Spleen (tissue), 11 donors: ENCODE measurements at regions not wholly inside any gene's neighbourhood (a gene's known extent, or its start where the extent isn't known, plus 50 kb on each side); places are given as distances from the start of the nearest gene placed in this dataset.

Experiments
- DNase-seq: peaks from one replicate; pipeline ENCODE4 v3.0.0-alpha.2; 2020
- H3K27ac ChIP-seq, 8 donors: fragments of 200-600 bp; sonication (generic) in 7 of 8; 1 replicate in 4 of 8; 2 replicates in 4 of 8; pipeline versions ENCODE4 v1.5.0 to v1.8.0; 2016 to 2021; ENCODE audit warnings: inconsistent platforms in 4 of 8, mild to moderate bottlenecking in 4 of 8, moderate library complexity in 1 of 8
- H3K27me3 ChIP-seq, 7 donors: fragments of 200-600 bp; sonication (generic) in 6 of 7; replicated peaks in 1 of 7; 1 replicate in 4 of 7; 2 replicates in 3 of 7; pipeline versions ENCODE4 v1.5.0 to v1.8.0; 2016 to 2021; ENCODE audit warnings: inconsistent platforms in 3 of 7, mild to moderate bottlenecking in 1 of 7
- H3K36me3 ChIP-seq, 6 donors: fragments of 200-600 bp; sonication (generic) in 5 of 6; 1 replicate in 4 of 6; 2 replicates in 2 of 6; pipeline versions ENCODE4 v1.5.0 to v1.8.0; 2016 to 2021; ENCODE audit warnings: inconsistent platforms in 2 of 6
- H3K4me1 ChIP-seq, 6 donors: fragments of 200-600 bp; sonication (generic) in 5 of 6; 1 replicate in 3 of 6; 2 replicates in 3 of 6; pipeline versions ENCODE4 v1.5.0 to v1.8.0; 2016 to 2021; ENCODE audit warnings: inconsistent platforms in 3 of 6
- H3K4me3 ChIP-seq, 8 donors: fragments of 200-600 bp; sonication (generic) in 7 of 8; 1 replicate in 4 of 8; 2 replicates in 4 of 8; pipeline versions ENCODE4 v1.5.0 to v1.8.0; 2016 to 2021; ENCODE audit warnings: inconsistent platforms in 4 of 8, mild to moderate bottlenecking in 4 of 8, moderate library complexity in 2 of 8
- H3K9me3 ChIP-seq, 8 donors: fragments of 200-600 bp; sonication (generic) in 7 of 8; 1 replicate in 4 of 8; 2 replicates in 4 of 8; pipeline versions ENCODE4 v1.5.0 to v1.8.0; 2016 to 2021; ENCODE audit warnings: inconsistent platforms in 4 of 8
- POLR2A ChIP-seq, 3 donors: fragments of 450-650 bp; IDR thresholded peaks; one replicate each; pipeline ENCODE4 v1.5.1; 2017; ENCODE audit warnings: antibody characterized with exemption in 3 of 3, mild to moderate bottlenecking in 1 of 3
- POLR2AphosphoS5 ChIP-seq, 3 donors: sonication (generic); formaldehyde crosslinking; IDR thresholded peaks; one replicate each; pipeline ENCODE4 v1.5.1; 2017; ENCODE audit warnings: antibody characterized with exemption in 3 of 3
- WGBS, 5 donors: extraction: QIAGEN DNeasy Blood & Tissue Kit in 3 of 5; methylation state at CpG; one replicate each; pipeline versions ENCODE4 v1.1.5 to v1.1.7; 2013 to 2018; 5-methylcytosine and 5-hydroxymethylcytosine counted together
- intact Hi-C: fragments of 100-400 bp; cut with DNase I; formaldehyde crosslinking; loops from one replicate; pipeline ENCODE4 v1.15.0; 2023; ENCODE audit warnings: low total_unique reads
- TF ChIP-seq, protein P1 (sequence below), 11 experiments: fragments of 200-600 bp in 7 of 11; fragments of 450-650 bp in 4 of 11; sonication (generic) in 4 of 11; IDR thresholded peaks in 8 of 11; conservative IDR thresholded peaks in 3 of 11; 1 replicate in 7 of 11; 2 replicates in 4 of 11; pipeline versions ENCODE4 v1.4.0 to v1.8.0; 2016 to 2021; ENCODE audit warnings: antibody characterized with exemption in 11 of 11, inconsistent platforms in 4 of 11, mild to moderate bottlenecking in 1 of 11
- donor health status: healthy with polysubstance abuse.
- donor health status: DM: no; HTN: no; CAD: no; lungs with moderate emphysema.
- donor health status: DM: no; HTN: no; CAD: no.
- donor health status: Bipolar disorder and iron deficiency.
- donor health status: healthy.
- donor health status: DM: no; HTN: no; CAD: no.
- donor health status: DM: yes; HTN: yes; CAD: no.

DNA sequence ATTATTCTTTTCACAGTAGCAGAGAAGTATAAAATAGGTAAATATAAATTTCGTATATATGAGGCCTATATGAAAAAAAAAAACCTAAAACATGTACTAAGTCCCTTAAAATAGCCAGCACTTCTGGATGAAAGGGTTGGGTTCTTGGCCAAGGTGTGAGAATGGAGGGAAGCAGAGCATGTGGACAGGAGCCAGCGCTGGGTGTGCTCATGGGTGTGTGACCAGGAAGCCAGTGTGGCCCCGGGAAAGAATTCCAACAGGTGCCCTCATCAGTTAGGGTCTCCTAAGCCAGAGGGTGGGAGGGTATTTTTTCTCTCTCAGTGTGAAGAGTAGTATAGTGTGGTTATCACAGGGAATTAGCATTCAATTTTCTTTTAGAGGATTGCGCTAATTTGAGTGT lies 401.9 kb upstream of the IGFBP3 start:
- no peak for TF ChIP-seq POLR2A (IDR thresholded peaks at IDR 0.05)
- no peaks in the 10 kb centered on the region for H3K27me3 ChIP-seq
- H3K9me3 ChIP-seq, result peaks cover 0 to 6% (median 0%) of the 10 kb centered on the region in 8 donors
- no peak for DNase-seq
- no peaks in the 10 kb centered on the region for H3K36me3 ChIP-seq
- no peaks in the 10 kb centered on the region for H3K4me1 ChIP-seq
- 74 to 96% (median 84%) methylated on average over 4 of the region's 4 CpGs for WGBS, 5 donors
- no peak overlapping the region for H3K4me3 ChIP-seq
- intact Hi-C loops, result no loop called here
- no peak overlapping the region for H3K27ac ChIP-seq

DNA sequence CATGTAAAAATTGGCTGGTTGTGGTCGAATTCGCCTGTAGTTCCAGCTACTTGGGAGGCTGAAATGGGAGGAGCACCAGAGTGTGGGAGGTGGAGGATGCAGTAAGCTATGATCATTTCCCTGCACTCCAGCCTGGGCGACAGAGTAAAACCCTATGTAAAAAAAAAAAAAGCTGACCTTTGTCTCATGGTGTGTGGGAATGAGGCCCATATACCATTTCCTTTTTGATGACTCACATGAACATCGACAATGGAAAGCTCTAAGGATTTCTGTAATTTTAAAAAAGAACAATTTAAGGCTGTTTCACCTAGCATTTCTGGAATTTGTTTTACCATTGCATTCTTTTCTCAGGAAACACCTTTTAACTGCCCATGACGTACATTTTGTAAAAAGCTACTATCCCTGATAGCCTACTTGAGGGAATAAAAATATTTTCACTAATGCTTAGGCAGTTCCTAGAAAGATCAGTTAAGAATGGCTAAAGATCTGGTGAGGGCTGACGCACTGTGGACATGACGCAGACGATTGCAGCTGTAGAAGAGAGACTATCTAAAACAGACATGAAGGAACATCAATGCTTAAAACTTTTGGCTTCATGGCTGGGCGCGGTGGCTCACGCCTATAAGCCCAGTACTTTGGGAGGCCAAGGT lies 400.6 kb upstream of the IGFBP3 start:
- no peak overlapping the region for H3K27ac ChIP-seq
- 78 to 83% (median 80%) methylated on average over 11 of the region's 11 CpGs for WGBS, 5 donors
- no peaks in the 10 kb centered on the region for H3K36me3 ChIP-seq
- H3K27me3 ChIP-seq, result no peaks in the 10 kb centered on the region
- H3K9me3 ChIP-seq, result peaks cover 0 to 6% (median 0%) of the 10 kb centered on the region in 8 donors
- no peak for DNase-seq
- TF ChIP-seq POLR2A (IDR thresholded peaks at IDR 0.05) (no peak), POLR2AphosphoS5 (IDR thresholded peaks at IDR 0.05) (no peak)
- TF ChIP-seq, protein P1, sequence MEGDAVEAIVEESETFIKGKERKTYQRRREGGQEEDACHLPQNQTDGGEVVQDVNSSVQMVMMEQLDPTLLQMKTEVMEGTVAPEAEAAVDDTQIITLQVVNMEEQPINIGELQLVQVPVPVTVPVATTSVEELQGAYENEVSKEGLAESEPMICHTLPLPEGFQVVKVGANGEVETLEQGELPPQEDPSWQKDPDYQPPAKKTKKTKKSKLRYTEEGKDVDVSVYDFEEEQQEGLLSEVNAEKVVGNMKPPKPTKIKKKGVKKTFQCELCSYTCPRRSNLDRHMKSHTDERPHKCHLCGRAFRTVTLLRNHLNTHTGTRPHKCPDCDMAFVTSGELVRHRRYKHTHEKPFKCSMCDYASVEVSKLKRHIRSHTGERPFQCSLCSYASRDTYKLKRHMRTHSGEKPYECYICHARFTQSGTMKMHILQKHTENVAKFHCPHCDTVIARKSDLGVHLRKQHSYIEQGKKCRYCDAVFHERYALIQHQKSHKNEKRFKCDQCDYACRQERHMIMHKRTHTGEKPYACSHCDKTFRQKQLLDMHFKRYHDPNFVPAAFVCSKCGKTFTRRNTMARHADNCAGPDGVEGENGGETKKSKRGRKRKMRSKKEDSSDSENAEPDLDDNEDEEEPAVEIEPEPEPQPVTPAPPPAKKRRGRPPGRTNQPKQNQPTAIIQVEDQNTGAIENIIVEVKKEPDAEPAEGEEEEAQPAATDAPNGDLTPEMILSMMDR (IDR thresholded peaks at IDR 0.05 in 8 of 11, conservative IDR thresholded peaks at IDR 0.05 in 3 of 11), result no peak
- intact Hi-C loops, result no loop called here
- H3K4me3 ChIP-seq, result no peak overlapping the region
- H3K4me1 ChIP-seq, result no peaks in the 10 kb centered on the region

DNA sequence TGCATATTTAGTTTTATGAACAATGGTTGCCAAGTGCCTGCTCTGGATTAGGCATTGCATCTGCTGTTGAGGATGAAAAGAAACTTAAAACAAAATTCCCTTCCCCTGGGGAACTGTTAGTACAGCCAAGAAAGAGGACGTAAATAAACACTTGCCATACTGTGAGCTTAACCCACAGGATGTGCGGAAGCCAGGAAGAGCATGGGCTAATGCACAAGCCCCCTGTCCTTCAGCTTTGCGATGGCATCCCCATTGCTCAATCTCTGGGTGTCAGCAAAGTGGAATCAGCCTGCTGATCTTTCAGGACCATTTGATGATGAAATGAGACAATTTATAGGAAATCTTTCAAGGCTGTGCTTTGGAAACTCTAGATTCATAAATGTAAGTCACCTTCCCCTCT lies 399.9 kb upstream of the IGFBP3 start:
- H3K27ac ChIP-seq, result no peak overlapping the region
- no peaks in the 10 kb centered on the region for H3K4me1 ChIP-seq
- peaks cover 0 to 4% (median 0%) of the 10 kb centered on the region in 8 donors for H3K9me3 ChIP-seq
- no peaks in the 10 kb centered on the region for H3K27me3 ChIP-seq
- intact Hi-C loops, result no loop called here
- no peak overlapping the region for H3K4me3 ChIP-seq
- TF ChIP-seq POLR2AphosphoS5 (IDR thresholded peaks at IDR 0.05) (no peak), POLR2A (IDR thresholded peaks at IDR 0.05) (no peak)
- 59 to 73% (median 63%) methylated on average over 3 of the region's 3 CpGs for WGBS, 5 donors
- H3K36me3 ChIP-seq, result no peaks in the 10 kb centered on the region
- no peak for DNase-seq

DNA sequence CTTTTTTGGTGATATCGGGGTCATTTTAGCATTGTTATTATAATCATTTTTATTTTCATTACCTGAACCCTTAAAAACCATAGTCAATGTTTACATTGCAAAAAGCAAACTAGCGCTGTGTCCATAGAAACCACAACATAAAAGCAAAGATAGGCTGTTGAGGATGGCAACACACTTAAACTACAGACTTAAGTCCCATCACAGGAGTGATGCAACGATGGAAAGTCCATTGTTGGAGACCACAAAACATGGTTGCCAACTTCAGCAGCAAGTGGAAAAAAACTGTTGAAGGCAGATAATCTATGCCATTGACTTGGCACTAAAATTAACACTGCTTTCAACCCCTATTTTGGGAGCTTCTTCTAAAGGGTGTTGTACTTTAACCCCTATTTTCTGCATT lies 398.8 kb upstream of the IGFBP3 start:
- H3K27me3 ChIP-seq, result no peaks in the 10 kb centered on the region
- 74 to 88% (median 85%) methylated on average over 3 of the region's 3 CpGs for WGBS, 5 donors
- H3K4me3 ChIP-seq, result no peak overlapping the region
- H3K36me3 ChIP-seq, result no peaks in the 10 kb centered on the region
- H3K9me3 ChIP-seq, result no peaks in the 10 kb centered on the region
- intact Hi-C loops, result no loop called here
- no peak overlapping the region for H3K27ac ChIP-seq
- TF ChIP-seq, protein P1 (IDR thresholded peaks at IDR 0.05 in 8 of 11, conservative IDR thresholded peaks at IDR 0.05 in 3 of 11), result no peak
- no peak for TF ChIP-seq POLR2AphosphoS5 (IDR thresholded peaks at IDR 0.05)
- no peak for TF ChIP-seq POLR2A (IDR thresholded peaks at IDR 0.05)
- no peaks in the 10 kb centered on the region for H3K4me1 ChIP-seq
- no peak for DNase-seq

DNA sequence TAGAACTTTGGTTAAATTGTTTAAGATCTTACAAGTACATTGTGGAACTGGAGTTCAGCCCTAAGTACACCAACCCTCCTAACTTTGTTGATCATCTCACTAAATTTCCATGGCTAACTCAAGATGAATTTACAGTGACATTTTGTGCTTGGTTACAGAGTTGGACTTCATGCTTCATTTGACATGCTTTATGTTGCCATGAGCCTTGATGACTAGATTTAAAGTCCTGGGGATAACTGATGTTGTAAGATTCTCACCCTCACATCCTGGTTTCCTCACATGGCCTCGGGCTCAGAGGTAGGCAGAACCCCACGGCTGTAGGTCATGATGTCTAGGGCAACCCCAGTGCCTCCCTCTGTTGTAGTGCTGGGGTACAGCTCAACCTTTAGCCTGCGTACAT lies 397.2 kb upstream of the IGFBP3 start:
- no peak for DNase-seq
- Histone ChIP-seq H3K4me3 (no peak overlapping the region), H3K36me3 (no peaks in the 10 kb centered on the region), H3K27ac (no peak overlapping the region), H3K27me3 (no peaks in the 10 kb centered on the region), H3K9me3 (no peaks in the 10 kb centered on the region), H3K4me1 (no peaks in the 10 kb centered on the region)
- 71 to 82% (median 78%) methylated on average over 3 of the region's 3 CpGs for WGBS, 5 donors
- TF ChIP-seq, protein P1 (IDR thresholded peaks at IDR 0.05 in 8 of 11, conservative IDR thresholded peaks at IDR 0.05 in 3 of 11), result no peak
- TF ChIP-seq POLR2AphosphoS5 (IDR thresholded peaks at IDR 0.05) (no peak), POLR2A (IDR thresholded peaks at IDR 0.05) (no peak)
- intact Hi-C loops, result no loop called here
